Activated T-cell treated with anti-CD3 and anti-CD28 coated beads, Interleukin-2, amount 50 U/mL, for 4 hours (primary cell): ENCODE measurements at regions not wholly inside any gene's neighbourhood (a gene's known extent, or its start where the extent isn't known, plus 50 kb on each side); places are given as distances from the start of the nearest gene placed in this dataset.

Source experiments
- ATAC-seq, 2 donors: fragments of 200-7000 bp; cut with Tn5 transposase; one replicate each; pipeline ENCODE4 v1.10.0; 2021
- DNase-seq: peaks from one replicate; pipeline ENCODE4 v3.0.0-alpha.2; 2020
- H3K27me3 Mint-ChIP-seq: one replicate; pipeline ENCODE4 v1.8.0; 2021; ENCODE audit warnings: low read depth, mixed read lengths
- H3K36me3 Mint-ChIP-seq: one replicate; pipeline ENCODE4 v1.8.0; 2022; ENCODE audit warnings: mixed read lengths; ENCODE audit not compliant: insufficient read depth
- H3K4me1 Mint-ChIP-seq: one replicate; pipeline ENCODE4 v1.8.0; 2021; ENCODE audit warnings: low read depth, mixed read lengths
- H3K4me3 Mint-ChIP-seq: one replicate; pipeline ENCODE4 v1.8.0; 2021; ENCODE audit warnings: mild to moderate bottlenecking, moderate library complexity, mixed read lengths
- H3K9me3 Mint-ChIP-seq: one replicate; pipeline ENCODE4 v1.8.0; 2021; ENCODE audit warnings: mixed read lengths

- no peak overlapping the region for H3K4me3 Mint-ChIP-seq
- H3K27me3 Mint-ChIP-seq = no peaks in the 10 kb centered on the region
- DNase-seq (no peak), ATAC-seq (peak in 1 of 2 donors; percentile 30)
- H3K36me3 Mint-ChIP-seq = no peaks in the 10 kb centered on the region
- H3K4me1 Mint-ChIP-seq = no peaks in the 10 kb centered on the region
- peaks cover 17% of the 10 kb centered on the region for H3K9me3 Mint-ChIP-seq
Measured at GRCh38 chr1:73181190-73181540, 898.8 kb upstream of the NEGR1 start.

GRCh38 chr1:73180397-73181189 is 898.3 kb upstream of the NEGR1 start:
- H3K36me3 Mint-ChIP-seq = no peaks in the 10 kb centered on the region
- DNase-seq = no peak
- no peaks in the 10 kb centered on the region for H3K4me1 Mint-ChIP-seq

GRCh38 chr1:73176902-73177301 is 894.6 kb upstream of the NEGR1 start:
- no peak overlapping the region for H3K4me3 Mint-ChIP-seq
- H3K27me3 Mint-ChIP-seq = no peaks in the 10 kb centered on the region
- H3K4me1 Mint-ChIP-seq = no peaks in the 10 kb centered on the region
- peaks cover 8% of the 10 kb centered on the region for H3K9me3 Mint-ChIP-seq
- H3K36me3 Mint-ChIP-seq = no peaks in the 10 kb centered on the region
- ATAC-seq (no peak), DNase-seq (no peak)

More at GRCh38 chr1:73180397-73181189, 898.3 kb upstream of the NEGR1 start:
- ATAC-seq = no peak
- Mint-ChIP-seq H3K9me3 (peaks cover 17% of the 10 kb centered on the region), H3K27me3 (no peaks in the 10 kb centered on the region), H3K4me3 (no peak overlapping the region)

GRCh38 chr1:73167009-73167657 is 884.8 kb upstream of the NEGR1 start:
- no peak for ATAC-seq
- Mint-ChIP-seq H3K9me3 (peaks cover 17% of the 10 kb centered on the region), H3K27me3 (no peaks in the 10 kb centered on the region), H3K36me3 (no peaks in the 10 kb centered on the region), H3K4me3 (no peak overlapping the region), H3K4me1 (no peaks in the 10 kb centered on the region)
- no peak for DNase-seq

- Mint-ChIP-seq H3K4me1 (no peaks in the 10 kb centered on the region), H3K27me3 (no peaks in the 10 kb centered on the region), H3K4me3 (no peak overlapping the region), H3K9me3 (peaks cover 15% of the 10 kb centered on the region), H3K36me3 (no peaks in the 10 kb centered on the region)
- ATAC-seq (no peak), DNase-seq (no peak)
Measured at GRCh38 chr1:73162564-73162963, 880.2 kb upstream of the NEGR1 start.

- H3K9me3 Mint-ChIP-seq = peaks cover 12% of the 10 kb centered on the region
- no peak overlapping the region for H3K4me3 Mint-ChIP-seq
- no peak for DNase-seq
- H3K27me3 Mint-ChIP-seq = no peaks in the 10 kb centered on the region
- no peaks in the 10 kb centered on the region for H3K4me1 Mint-ChIP-seq
- no peaks in the 10 kb centered on the region for H3K36me3 Mint-ChIP-seq
- ATAC-seq = no peak
Measured at GRCh38 chr1:73161418-73161817, 879.1 kb upstream of the NEGR1 start.

- Mint-ChIP-seq H3K9me3 (peaks cover 12% of the 10 kb centered on the region), H3K36me3 (no peaks in the 10 kb centered on the region), H3K27me3 (no peaks in the 10 kb centered on the region), H3K4me1 (no peaks in the 10 kb centered on the region), H3K4me3 (no peak overlapping the region)
- no peak for DNase-seq
- ATAC-seq = no peak
Measured at GRCh38 chr1:73160759-73161158, 878.4 kb upstream of the NEGR1 start.

GRCh38 chr1:73144311-73144710 is 862.0 kb upstream of the NEGR1 start:
- DNase-seq (no peak), ATAC-seq (no peak)
- peaks cover 22% of the 10 kb centered on the region for H3K9me3 Mint-ChIP-seq
- H3K27me3 Mint-ChIP-seq = no peaks in the 10 kb centered on the region
- no peaks in the 10 kb centered on the region for H3K36me3 Mint-ChIP-seq
- H3K4me3 Mint-ChIP-seq = no peak overlapping the region
- no peaks in the 10 kb centered on the region for H3K4me1 Mint-ChIP-seq

- no peaks in the 10 kb centered on the region for H3K4me1 Mint-ChIP-seq
- peaks cover 20% of the 10 kb centered on the region for H3K9me3 Mint-ChIP-seq
- H3K27me3 Mint-ChIP-seq = no peaks in the 10 kb centered on the region
- DNase-seq (no peak), ATAC-seq (no peak)
- H3K36me3 Mint-ChIP-seq = no peaks in the 10 kb centered on the region
- H3K4me3 Mint-ChIP-seq = no peak overlapping the region
Measured at GRCh38 chr1:73136975-73137374, 854.6 kb upstream of the NEGR1 start.

GRCh38 chr1:73106931-73107330 is 824.6 kb upstream of the NEGR1 start:
- Mint-ChIP-seq H3K4me3 (no peak overlapping the region), H3K36me3 (no peaks in the 10 kb centered on the region), H3K27me3 (no peaks in the 10 kb centered on the region), H3K9me3 (peaks cover 13% of the 10 kb centered on the region), H3K4me1 (no peaks in the 10 kb centered on the region)
- ATAC-seq (no peak), DNase-seq (no peak)

- Mint-ChIP-seq H3K4me3 (no peak overlapping the region), H3K27me3 (no peaks in the 10 kb centered on the region), H3K4me1 (no peaks in the 10 kb centered on the region), H3K36me3 (no peaks in the 10 kb centered on the region), H3K9me3 (peaks cover 10% of the 10 kb centered on the region)
- DNase-seq (no peak), ATAC-seq (peak in 1 of 2 donors; percentile 30)
Measured at GRCh38 chr1:73105755-73106154, 823.4 kb upstream of the NEGR1 start.

GRCh38 chr1:73104749-73105148 is 822.4 kb upstream of the NEGR1 start:
- Mint-ChIP-seq H3K9me3 (peaks cover 14% of the 10 kb centered on the region), H3K27me3 (no peaks in the 10 kb centered on the region), H3K4me3 (no peak overlapping the region), H3K4me1 (no peaks in the 10 kb centered on the region), H3K36me3 (no peaks in the 10 kb centered on the region)
- DNase-seq (no peak), ATAC-seq (no peak)

GRCh38 chr1:73100216-73100615 is 817.9 kb upstream of the NEGR1 start:
- no peaks in the 10 kb centered on the region for H3K27me3 Mint-ChIP-seq
- H3K9me3 Mint-ChIP-seq = peaks cover 14% of the 10 kb centered on the region
- H3K36me3 Mint-ChIP-seq = no peaks in the 10 kb centered on the region
- no peak overlapping the region for H3K4me3 Mint-ChIP-seq
- no peak for DNase-seq
- ATAC-seq = no peak
- no peaks in the 10 kb centered on the region for H3K4me1 Mint-ChIP-seq

GRCh38 chr1:73097917-73098316 is 815.6 kb upstream of the NEGR1 start:
- Mint-ChIP-seq H3K36me3 (no peaks in the 10 kb centered on the region), H3K27me3 (no peaks in the 10 kb centered on the region), H3K4me1 (no peaks in the 10 kb centered on the region), H3K9me3 (peaks cover 10% of the 10 kb centered on the region), H3K4me3 (no peak overlapping the region)
- DNase-seq = no peak
- ATAC-seq = no peak

- DNase-seq (no peak), ATAC-seq (no peak)
- no peaks in the 10 kb centered on the region for H3K27me3 Mint-ChIP-seq
- H3K9me3 Mint-ChIP-seq = peaks cover 14% of the 10 kb centered on the region
- no peaks in the 10 kb centered on the region for H3K4me1 Mint-ChIP-seq
- H3K36me3 Mint-ChIP-seq = no peaks in the 10 kb centered on the region
- H3K4me3 Mint-ChIP-seq = no peak overlapping the region
Measured at GRCh38 chr1:73096841-73097240, 814.5 kb upstream of the NEGR1 start.
